SK-N-SH treated with all-trans-retinoic acid at 6 μM for 48 hours (cell line): ENCODE measurements at regions not wholly inside any gene's neighbourhood (a gene's known extent, or its start where the extent isn't known, plus 50 kb on each side); places are given as distances from the start of the nearest gene placed in this dataset.

Experiments
- CREB5 ChIP-seq: fragments of 250-450 bp; sonication (Bioruptor Pico); IDR thresholded peaks from 2 replicates; pipeline ENCODE4 v1.5.1; 2020; ENCODE audit warnings: low read depth, mild to moderate bottlenecking, moderate library complexity
- GLIS3 ChIP-seq: fragments of 250-450 bp; sonication (Bioruptor Pico); IDR thresholded peaks from 2 replicates; pipeline ENCODE4 v1.5.0; 2020; ENCODE audit warnings: mild to moderate bottlenecking, moderate library complexity
- ISL1 ChIP-seq: fragments of 250-450 bp; sonication (Bioruptor Pico); IDR thresholded peaks from 2 replicates; pipeline ENCODE4 v2.1.2; 2022; ENCODE audit warnings: mild to moderate bottlenecking, moderate library complexity
- RARB ChIP-seq: fragments of 250-450 bp; sonication (Bioruptor Pico); IDR thresholded peaks from 2 replicates; pipeline ENCODE4 v1.8.0; 2021; ENCODE audit warnings: mild to moderate bottlenecking, moderate library complexity
- TSHZ2 ChIP-seq: fragments of 250-450 bp; sonication (Bioruptor Pico); IDR thresholded peaks from 2 replicates; pipeline ENCODE4 v1.5.0; 2020; ENCODE audit warnings: mild to moderate bottlenecking, moderate library complexity
- ZFP3 ChIP-seq: fragments of 250-450 bp; sonication (Bioruptor Pico); IDR thresholded peaks from 2 replicates; pipeline ENCODE4 v1.5.0; 2020; ENCODE audit warnings: mild to moderate bottlenecking, moderate library complexity
- ZFP30 ChIP-seq: fragments of 450-650 bp; formaldehyde crosslinking; IDR thresholded peaks from 2 replicates; pipeline ENCODE4 v1.5.0; 2022; ENCODE audit warnings: mild to moderate bottlenecking, moderate library complexity
- ZNF565 ChIP-seq: fragments of 450-650 bp; formaldehyde crosslinking; conservative IDR thresholded peaks from 2 replicates; pipeline ENCODE4 v1.5.0; 2020; ENCODE audit warnings: low read depth, mild to moderate bottlenecking, moderate library complexity
- ZNF8 ChIP-seq: fragments of 450-650 bp; formaldehyde crosslinking; IDR thresholded peaks from 2 replicates; pipeline ENCODE4 v1.5.0; 2020; ENCODE audit warnings: mild to moderate bottlenecking, moderate library complexity

GRCh38 chr6:19158586-19158985, 678.6 kb upstream of the ID4 start:
- TF ChIP-seq ZNF565: no peak
- TF ChIP-seq CREB5 (CRISPR knock-in tag): no peak
- no peak for TF ChIP-seq ZFP3
- no peak for TF ChIP-seq ZFP30 (CRISPR knock-in tag)
- TF ChIP-seq ISL1 (CRISPR knock-in tag): no peak
- TF ChIP-seq TSHZ2: no peak
- TF ChIP-seq RARB: no peak
- no peak for TF ChIP-seq ZNF8 (CRISPR knock-in tag)
- no peak for TF ChIP-seq GLIS3
